ENCODE measurements at regions not wholly inside any gene's neighbourhood (a gene's known extent, or its start where the extent isn't known, plus 50 kb on each side); places are given as distances from the start of the nearest gene placed in this dataset.

- no peaks in the 10 kb centered on the region for H3K27me3 Mint-ChIP-seq
- no peaks in the 10 kb centered on the region for H3K4me1 Mint-ChIP-seq (ENCODE audit: low read depth)
- no peaks in the 10 kb centered on the region for H3K9me3 Mint-ChIP-seq (ENCODE audit: low read depth)
- H3K36me3 Mint-ChIP-seq (ENCODE audit: insufficient read depth): no peaks in the 10 kb centered on the region
- H3K27ac Mint-ChIP-seq: peak overlapping the region; percentile 5
- no peak for DNase-seq (ENCODE audit: low spot score, unreplicated experiment)
- no peak overlapping the region for H3K4me3 Mint-ChIP-seq (ENCODE audit: low read depth)
- TF ChIP-seq CTCF (IDR thresholded peaks at IDR 0.05; ENCODE audit: unreplicated experiment): no peak
Observed at GRCh38 chr2:191625016-191625415, 52.9 kb upstream of the NABP1 start.

GRCh38 chr2:191625446-191625845 lies 52.5 kb upstream of the NABP1 start:
- TF ChIP-seq CTCF (IDR thresholded peaks at IDR 0.05; ENCODE audit: unreplicated experiment): no peak
- Mint-ChIP-seq H3K9me3 (ENCODE audit: low read depth) (no peaks in the 10 kb centered on the region), H3K4me1 (ENCODE audit: low read depth) (no peaks in the 10 kb centered on the region), H3K36me3 (ENCODE audit: insufficient read depth) (no peaks in the 10 kb centered on the region), H3K4me3 (ENCODE audit: low read depth) (no peak overlapping the region), H3K27me3 (no peaks in the 10 kb centered on the region), H3K27ac (no peak overlapping the region)
- no peak for DNase-seq (ENCODE audit: low spot score, unreplicated experiment)

- Mint-ChIP-seq H3K27me3 (no peaks in the 10 kb centered on the region), H3K9me3 (ENCODE audit: low read depth) (no peaks in the 10 kb centered on the region), H3K36me3 (ENCODE audit: insufficient read depth) (no peaks in the 10 kb centered on the region), H3K4me1 (ENCODE audit: low read depth) (no peaks in the 10 kb centered on the region), H3K27ac (no peak overlapping the region), H3K4me3 (ENCODE audit: low read depth) (no peak overlapping the region)
- TF ChIP-seq CTCF (IDR thresholded peaks at IDR 0.05; ENCODE audit: unreplicated experiment): no peak
- DNase-seq (ENCODE audit: low spot score, unreplicated experiment): no peak
Observed at GRCh38 chr2:191626497-191627151, 51.3 kb upstream of the NABP1 start.

- Mint-ChIP-seq H3K36me3 (ENCODE audit: insufficient read depth) (no peaks in the 10 kb centered on the region), H3K27me3 (no peaks in the 10 kb centered on the region), H3K9me3 (ENCODE audit: low read depth) (no peaks in the 10 kb centered on the region), H3K27ac (no peak overlapping the region), H3K4me1 (ENCODE audit: low read depth) (no peaks in the 10 kb centered on the region), H3K4me3 (ENCODE audit: low read depth) (no peak overlapping the region)
- TF ChIP-seq CTCF (IDR thresholded peaks at IDR 0.05; ENCODE audit: unreplicated experiment): no peak
- DNase-seq (ENCODE audit: low spot score, unreplicated experiment): no peak
Observed at GRCh38 chr2:191627518-191627917, 50.4 kb upstream of the NABP1 start.

Data from progenitor cell of endocrine pancreas (in vitro differentiated cells).